ENCODE measurements at regions not wholly inside any gene's neighbourhood (a gene's known extent, or its start where the extent isn't known, plus 50 kb on each side); places are given as distances from the start of the nearest gene placed in this dataset.

- TF ChIP-seq DR1 (CRISPR knock-in tag; IDR thresholded peaks at IDR 0.05) (no peak), SRSF4 (IDR thresholded peaks at IDR 0.05; ENCODE audit: low read depth, low read length, poor library complexity, severe bottlenecking) (no peak), NBN (conservative IDR thresholded peaks at IDR 0.05) (no peak), ZNF746 (CRISPR knock-in tag; IDR thresholded peaks at IDR 0.05) (no peak), BCLAF1 (IDR thresholded peaks at IDR 0.05) (no peak), ZNF207 (IDR thresholded peaks at IDR 0.05; ENCODE audit: borderline replicate concordance) (no peak), ZBTB49 (CRISPR knock-in tag; IDR thresholded peaks at IDR 0.05; ENCODE audit: borderline replicate concordance) (no peak), PAF1 (CRISPR knock-in tag; IDR thresholded peaks at IDR 0.05) (no peak), HHEX (CRISPR knock-in tag; IDR thresholded peaks at IDR 0.05) (0 out of 2 replicates have a peak, but pooled peaks have one; percentile 21), RAD21 (CRISPR knock-in tag; IDR thresholded peaks at IDR 0.05) (no peak), ELK4 (CRISPR knock-in tag; IDR thresholded peaks at IDR 0.05; ENCODE audit: borderline replicate concordance) (no peak), RFX3 (CRISPR knock-in tag; IDR thresholded peaks at IDR 0.05) (0 out of 2 replicates have a peak, but pooled peaks have one; percentile 2), FOXA1 (IDR thresholded peaks at IDR 0.05) (no peak), FOXA1 (CRISPR knock-in tag; IDR thresholded peaks at IDR 0.05) (peak; percentile 11; the same call in 1 of the 2 replicates), ZNF605 (CRISPR knock-in tag; IDR thresholded peaks at IDR 0.05) (peak; percentile 93), TERF1 (CRISPR knock-in tag; IDR thresholded peaks at IDR 0.05) (no peak), SNAI1 (CRISPR knock-in tag; IDR thresholded peaks at IDR 0.05; ENCODE audit: borderline replicate concordance) (no peak), ZHX1 (CRISPR knock-in tag; IDR thresholded peaks at IDR 0.05; ENCODE audit: low read depth) (0 out of 2 replicates have a peak, but pooled peaks have one; percentile 30), CENPBD1 (CRISPR knock-in tag; IDR thresholded peaks at IDR 0.05; ENCODE audit: borderline replicate concordance, low read depth) (no peak)
These were observed 65.5 kb upstream of the AFDN start (continued) for GRCh38 chr6:167760979-167761793.
